ENCODE measurements at regions not wholly inside any gene's neighbourhood (a gene's known extent, or its start where the extent isn't known, plus 50 kb on each side); places are given as distances from the start of the nearest gene placed in this dataset.

- no peak for TF ChIP-seq CTCF (IDR thresholded peaks at IDR 0.05; ENCODE audit: low read depth, low read length)
- TF ChIP-seq EZH2phosphoT487 (IDR thresholded peaks at IDR 0.05; ENCODE audit: low read depth): no peak
Observed at GRCh38 chrX:5458300-5458842, 770.3 kb downstream of the NLGN4X start.

All from OCI-LY3 (cell line).